ENCODE measurements at regions not wholly inside any gene's neighbourhood (a gene's known extent, or its start where the extent isn't known, plus 50 kb on each side); places are given as distances from the start of the nearest gene placed in this dataset.

DNA sequence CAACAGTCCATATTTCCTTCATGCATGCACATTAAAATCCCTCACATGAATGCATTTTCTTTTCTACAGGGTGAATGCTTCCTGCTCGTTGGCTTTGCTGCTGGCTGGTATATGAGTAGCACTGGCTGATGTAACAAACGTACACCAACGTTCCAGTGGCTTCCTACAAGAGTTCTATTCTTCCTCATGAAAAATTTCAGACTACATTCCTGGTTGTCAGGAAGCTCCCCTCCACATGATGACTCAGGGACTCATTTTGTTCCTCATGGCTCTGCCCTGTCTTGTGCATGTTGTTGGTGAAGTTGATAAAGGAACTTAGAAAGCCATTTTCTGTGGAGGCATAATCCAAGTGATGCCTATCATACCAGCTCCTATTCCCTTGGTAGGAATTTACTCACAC, 470.7 kb upstream of the KLF6 start:
- Histone ChIP-seq H2AFZ (ENCODE audit: low read length) (no peak overlapping the region), H3K14ac (ENCODE audit: insufficient read depth, low read length) (no peak overlapping the region)

More for the DNA sequence above, 470.7 kb upstream of the KLF6 start:
- no peak overlapping the region for H2BK12ac ChIP-seq (ENCODE audit: insufficient read length, low read depth, low read length)
- no peak for DNase-seq
- TF ChIP-seq, protein P1, sequence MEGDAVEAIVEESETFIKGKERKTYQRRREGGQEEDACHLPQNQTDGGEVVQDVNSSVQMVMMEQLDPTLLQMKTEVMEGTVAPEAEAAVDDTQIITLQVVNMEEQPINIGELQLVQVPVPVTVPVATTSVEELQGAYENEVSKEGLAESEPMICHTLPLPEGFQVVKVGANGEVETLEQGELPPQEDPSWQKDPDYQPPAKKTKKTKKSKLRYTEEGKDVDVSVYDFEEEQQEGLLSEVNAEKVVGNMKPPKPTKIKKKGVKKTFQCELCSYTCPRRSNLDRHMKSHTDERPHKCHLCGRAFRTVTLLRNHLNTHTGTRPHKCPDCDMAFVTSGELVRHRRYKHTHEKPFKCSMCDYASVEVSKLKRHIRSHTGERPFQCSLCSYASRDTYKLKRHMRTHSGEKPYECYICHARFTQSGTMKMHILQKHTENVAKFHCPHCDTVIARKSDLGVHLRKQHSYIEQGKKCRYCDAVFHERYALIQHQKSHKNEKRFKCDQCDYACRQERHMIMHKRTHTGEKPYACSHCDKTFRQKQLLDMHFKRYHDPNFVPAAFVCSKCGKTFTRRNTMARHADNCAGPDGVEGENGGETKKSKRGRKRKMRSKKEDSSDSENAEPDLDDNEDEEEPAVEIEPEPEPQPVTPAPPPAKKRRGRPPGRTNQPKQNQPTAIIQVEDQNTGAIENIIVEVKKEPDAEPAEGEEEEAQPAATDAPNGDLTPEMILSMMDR (conservative IDR thresholded peaks at IDR 0.05), result no peak
- no peak overlapping the region for H3K9ac ChIP-seq (ENCODE audit: extremely low read depth, insufficient read length, low read length)
- no peaks in the 10 kb centered on the region for H3K9me3 ChIP-seq (ENCODE audit: control insufficient read depth, low read depth, low read length)
- no CpG with 5 or more reads among the region's 3 CpGs for WGBS (ENCODE audit: extremely low coverage, insufficient read length, low lambda C conversion rate)
- no peak overlapping the region for H3K18ac ChIP-seq (ENCODE audit: insufficient read length, low read depth, low read length)
- peaks cover 0 to 3% of the 10 kb centered on the region in 2 experiments; a peak in 2 of 5 replicates for H3K9me3 Mint-ChIP-seq
- no peaks in the 10 kb centered on the region for H4K20me1 ChIP-seq (ENCODE audit: control insufficient read depth, insufficient read depth, insufficient read length)
- H3K79me2 ChIP-seq (ENCODE audit: insufficient read depth, low read length), result no peaks in the 10 kb centered on the region
- H3K27ac Mint-ChIP-seq, result peak overlapping the region in 1 of 3 experiments; percentile 14; a peak in 1 of 7 replicates
- no peaks in the 10 kb centered on the region for H3K79me1 ChIP-seq (ENCODE audit: insufficient read depth, low read depth, low read length, poor library complexity, severe bottlenecking)
- H3T11ph ChIP-seq (ENCODE audit: low read length), result no peak overlapping the region
- peaks cover 0 to 2% (median 0%) of the 10 kb centered on the region in 3 experiments; a peak in 2 of 7 replicates for H3K36me3 Mint-ChIP-seq (ENCODE audit: insufficient read depth in 1 of 3, low read depth in 3 of 3)
- H3K4me1 Mint-ChIP-seq, result no peaks in the 10 kb centered on the region
- H3K27me3 ChIP-seq (ENCODE audit: insufficient read depth, low read length), result no peaks in the 10 kb centered on the region
- H3K23me2 ChIP-seq (ENCODE audit: insufficient read length, low read depth, low read length, poor library complexity, severe bottlenecking), result no peaks in the 10 kb centered on the region
- no peak overlapping the region for H3K4me2 ChIP-seq (ENCODE audit: insufficient read depth, insufficient read length, low read length)
- H3K27ac ChIP-seq (ENCODE audit: insufficient read length, low read depth, low read length), result no peak overlapping the region
- H4K8ac ChIP-seq (replicated peaks; ENCODE audit: insufficient read length, low read depth, low read length), result no peak overlapping the region
- H3K23ac ChIP-seq (ENCODE audit: insufficient read length, low read depth, low read length), result no peak overlapping the region
- H3K4ac ChIP-seq (ENCODE audit: low read depth, low read length), result no peak overlapping the region
- no peak overlapping the region for H2AK5ac ChIP-seq (ENCODE audit: insufficient read length, low read length)
- H3K56ac ChIP-seq (ENCODE audit: insufficient read length, low read depth, low read length), result no peak overlapping the region
- H2BK120ac ChIP-seq (ENCODE audit: low read depth, low read length, poor library complexity, severe bottlenecking), result no peak overlapping the region
- no peaks in the 10 kb centered on the region for H3K27me3 Mint-ChIP-seq (ENCODE audit: low read depth)
- H3K4me3 Mint-ChIP-seq, result no peak overlapping the region
- no peak overlapping the region for H4K91ac ChIP-seq (ENCODE audit: insufficient read length, low read depth, low read length)
- H2BK5ac ChIP-seq (ENCODE audit: insufficient read length, low read length), result no peak overlapping the region
- no peak overlapping the region for H2BK20ac ChIP-seq (ENCODE audit: low read depth, low read length, poor library complexity, severe bottlenecking)
- H3K4me1 ChIP-seq (ENCODE audit: insufficient read depth, low read length), result no peaks in the 10 kb centered on the region
- no peak overlapping the region for H4K5ac ChIP-seq (ENCODE audit: insufficient read length, low read depth, low read length)
- H2BK15ac ChIP-seq (ENCODE audit: low read depth, low read length), result no peak overlapping the region
